Endodermal cell (in vitro differentiated cells): ENCODE measurements at regions not wholly inside any gene's neighbourhood (a gene's known extent, or its start where the extent isn't known, plus 50 kb on each side); places are given as distances from the start of the nearest gene placed in this dataset.

Experiments
- DNase-seq: peaks from one replicate; pipeline ENCODE4 v3.0.0-alpha.2; 2017
- H3K27ac ChIP-seq: 2 replicates; pipeline ENCODE4 v1.5.1; 2013; ENCODE audit warnings: mild to moderate bottlenecking, low read depth, low read length, moderate library complexity
- H3K27me3 ChIP-seq: 2 replicates; pipeline ENCODE4 v1.6.1; 2013; ENCODE audit warnings: mild to moderate bottlenecking, low read length, moderate library complexity; ENCODE audit not compliant: insufficient read depth, control insufficient read depth, poor library complexity, severe bottlenecking
- H3K36me3 ChIP-seq: 2 replicates; pipeline ENCODE4 v1.7.0; 2013; ENCODE audit warnings: mild to moderate bottlenecking, low read length, moderate library complexity; ENCODE audit not compliant: control insufficient read depth, insufficient read depth
- H3K4me1 ChIP-seq: one replicate; pipeline ENCODE4 v1.7.0; 2013; ENCODE audit warnings: low read length; ENCODE audit not compliant: control insufficient read depth, insufficient read depth
- H3K4me3 ChIP-seq: 2 replicates; pipeline ENCODE4 v1.5.1; 2013; ENCODE audit warnings: mild to moderate bottlenecking, low read length, moderate library complexity
- H3K9ac ChIP-seq: 2 replicates; pipeline ENCODE4 v1.6.1; 2013; ENCODE audit warnings: mild to moderate bottlenecking, low read length, moderate library complexity; ENCODE audit not compliant: poor library complexity, severe bottlenecking; ENCODE audit errors: extremely low read depth
- H3K9me3 ChIP-seq: 2 replicates; pipeline ENCODE4 v1.6.1; 2013; ENCODE audit warnings: mild to moderate bottlenecking, low read length, moderate library complexity; ENCODE audit not compliant: control insufficient read depth
- H3K27ac Mint-ChIP-seq: 2 replicates; pipeline ENCODE4 v1.8.0; 2020; ENCODE audit warnings: mixed read lengths
- H3K27me3 Mint-ChIP-seq: 2 replicates; pipeline ENCODE4 v1.8.0; 2021; ENCODE audit warnings: mild to moderate bottlenecking, mixed read lengths; ENCODE audit not compliant: insufficient read depth
- H3K36me3 Mint-ChIP-seq: 2 replicates; pipeline ENCODE4 v1.8.0; 2020; ENCODE audit warnings: low read depth, mixed read lengths
- H3K4me1 Mint-ChIP-seq: 2 replicates; pipeline ENCODE4 v1.8.0; 2020; ENCODE audit warnings: mixed read lengths
- H3K4me3 Mint-ChIP-seq: 2 replicates; pipeline ENCODE4 v1.8.0; 2020; ENCODE audit warnings: mild to moderate bottlenecking, moderate library complexity, mixed read lengths
- H3K9me3 Mint-ChIP-seq: 2 replicates; pipeline ENCODE4 v1.8.0; 2020; ENCODE audit warnings: mild to moderate bottlenecking, mixed read lengths
- CTCF ChIP-seq: fragments of 200-600 bp; sonication (generic); conservative IDR thresholded peaks from 2 replicates; pipeline ENCODE4 v1.5.0; 2021; ENCODE audit warnings: antibody characterized with exemption, mild to moderate bottlenecking
- WGBS, 2 experiments: methylation state at CpG; one replicate each; pipeline versions ENCODE4 v1.1.5 to v1.1.7; 2013; ENCODE audit warnings: missing lambda C conversion rate in 2 of 2, mixed read lengths in 1 of 2; ENCODE audit not compliant: insufficient coverage in 1 of 2, insufficient read length in 1 of 2; 5-methylcytosine and 5-hydroxymethylcytosine counted together

GRCh38 chr3:87503900-87504498 lies 227.6 kb upstream of the POU1F1 start:
- Histone ChIP-seq H3K4me1 (no peaks in the 10 kb centered on the region), H3K4me3 (no peak overlapping the region), H3K36me3 (no peaks in the 10 kb centered on the region), H3K27ac (no peak overlapping the region), H3K9me3 (no peaks in the 10 kb centered on the region), H3K9ac (no peak overlapping the region), H3K27me3 (no peaks in the 10 kb centered on the region)
- no peak overlapping the region for H3K27ac Mint-ChIP-seq
- no peaks in the 10 kb centered on the region for H3K27me3 Mint-ChIP-seq
- H3K9me3 Mint-ChIP-seq: no peaks in the 10 kb centered on the region
- H3K4me3 Mint-ChIP-seq: no peak overlapping the region
- H3K36me3 Mint-ChIP-seq: no peaks in the 10 kb centered on the region
- peaks cover 2% of the 10 kb centered on the region for H3K4me1 Mint-ChIP-seq
- peak; percentile 91 for TF ChIP-seq CTCF
- 58 to 84% methylated on average over 4 to 8 of the region's 8 CpGs for WGBS, 2 experiments
- DNase-seq: peak; percentile 54

GRCh38 chr3:87501076-87501475 lies 224.7 kb upstream of the POU1F1 start:
- H3K36me3 ChIP-seq: no peaks in the 10 kb centered on the region
- no peak overlapping the region for H3K4me3 ChIP-seq
- H3K27ac Mint-ChIP-seq: no peak overlapping the region
- H3K4me1 ChIP-seq: no peaks in the 10 kb centered on the region
- no peak for DNase-seq
- H3K9me3 Mint-ChIP-seq: no peaks in the 10 kb centered on the region
- H3K27ac ChIP-seq: no peak overlapping the region
- H3K9ac ChIP-seq: no peak overlapping the region
- no peaks in the 10 kb centered on the region for H3K27me3 Mint-ChIP-seq
- WGBS, 2 experiments: 63 to 77% methylated on average over 2 to 3 of the region's 3 CpGs
- H3K36me3 Mint-ChIP-seq: no peaks in the 10 kb centered on the region
- TF ChIP-seq CTCF: no peak
- no peaks in the 10 kb centered on the region for H3K9me3 ChIP-seq
- H3K4me3 Mint-ChIP-seq: no peak overlapping the region
- H3K4me1 Mint-ChIP-seq: no peaks in the 10 kb centered on the region
- H3K27me3 ChIP-seq: no peaks in the 10 kb centered on the region

GRCh38 chr3:87498358-87499080 lies 222.1 kb upstream of the POU1F1 start:
- Mint-ChIP-seq H3K27me3 (no peaks in the 10 kb centered on the region), H3K36me3 (no peaks in the 10 kb centered on the region), H3K27ac (no peak overlapping the region), H3K4me1 (no peaks in the 10 kb centered on the region), H3K9me3 (no peaks in the 10 kb centered on the region), H3K4me3 (no peak overlapping the region)
- Histone ChIP-seq H3K4me3 (no peak overlapping the region), H3K27ac (no peak overlapping the region), H3K9ac (no peak overlapping the region), H3K4me1 (no peaks in the 10 kb centered on the region), H3K9me3 (no peaks in the 10 kb centered on the region), H3K36me3 (no peaks in the 10 kb centered on the region), H3K27me3 (no peaks in the 10 kb centered on the region)
- TF ChIP-seq CTCF: no peak
- WGBS, 2 experiments: 90% methylated on average over 1 of the region's 1 CpG; no CpG with 5 or more reads in 1 of the 2 experiments
- no peak for DNase-seq
